Thyroid gland (tissue), 4 donors: ENCODE measurements at regions not wholly inside any gene's neighbourhood (a gene's known extent, or its start where the extent isn't known, plus 50 kb on each side); places are given as distances from the start of the nearest gene placed in this dataset.

ENCODE experiments used
- DNase-seq, 2 donors: peaks; one replicate each; pipeline ENCODE4 v3.0.0-alpha.2; 2019
- H3K27ac ChIP-seq, 3 donors: fragments of 200-600 bp; sonication (generic); 1 replicate in 2 of 3; 2 replicates in 1 of 3; pipeline ENCODE4 v1.5.1; 2016 to 2019; ENCODE audit warnings: mild to moderate bottlenecking in 1 of 3, moderate library complexity in 1 of 3
- H3K27me3 ChIP-seq: fragments of 200-600 bp; sonication (generic); one replicate; pipeline ENCODE4 v1.5.1; 2019
- H3K36me3 ChIP-seq, 2 donors: fragments of 200-600 bp; sonication (generic); one replicate each; pipeline ENCODE4 v1.5.1; 2016 to 2019
- H3K4me1 ChIP-seq, 2 donors: fragments of 200-600 bp; sonication (generic); one replicate each; pipeline ENCODE4 v1.5.1; 2017 to 2019
- H3K4me3 ChIP-seq, 3 donors: fragments of 200-600 bp; sonication (generic); replicated peaks in 1 of 3; 1 replicate in 2 of 3; 2 replicates in 1 of 3; pipeline ENCODE4 v1.5.1; 2016; ENCODE audit warnings: mild to moderate bottlenecking in 1 of 3
- H3K9me3 ChIP-seq: fragments of 200-600 bp; sonication (generic); one replicate; pipeline ENCODE4 v1.5.1; 2017
- POLR2A ChIP-seq, 2 donors: fragments of 450-650 bp; IDR thresholded peaks; one replicate each; pipeline ENCODE4 v1.6.1; 2017; ENCODE audit warnings: antibody characterized with exemption in 2 of 2, mild to moderate bottlenecking in 2 of 2, moderate library complexity in 1 of 2
- WGBS, 2 donors: methylation state at CpG; one replicate each; pipeline ENCODE4 v1.1.5; 2017; 5-methylcytosine and 5-hydroxymethylcytosine counted together
- intact Hi-C: fragments of 100-400 bp; cut with DNase I; formaldehyde crosslinking; loops from one replicate; pipeline ENCODE4 v1.15.1; 2023
- TF ChIP-seq, protein P1 (sequence below), 6 experiments: fragments of 200-600 bp in 3 of 6; fragments of 450-650 bp in 3 of 6; sonication (generic) in 3 of 6; IDR thresholded peaks; one replicate each; pipeline ENCODE4 v1.5.1; 2016 to 2019; ENCODE audit warnings: antibody characterized with exemption in 6 of 6, mild to moderate bottlenecking in 2 of 6, inconsistent platforms in 1 of 6, moderate library complexity in 1 of 6

DNA sequence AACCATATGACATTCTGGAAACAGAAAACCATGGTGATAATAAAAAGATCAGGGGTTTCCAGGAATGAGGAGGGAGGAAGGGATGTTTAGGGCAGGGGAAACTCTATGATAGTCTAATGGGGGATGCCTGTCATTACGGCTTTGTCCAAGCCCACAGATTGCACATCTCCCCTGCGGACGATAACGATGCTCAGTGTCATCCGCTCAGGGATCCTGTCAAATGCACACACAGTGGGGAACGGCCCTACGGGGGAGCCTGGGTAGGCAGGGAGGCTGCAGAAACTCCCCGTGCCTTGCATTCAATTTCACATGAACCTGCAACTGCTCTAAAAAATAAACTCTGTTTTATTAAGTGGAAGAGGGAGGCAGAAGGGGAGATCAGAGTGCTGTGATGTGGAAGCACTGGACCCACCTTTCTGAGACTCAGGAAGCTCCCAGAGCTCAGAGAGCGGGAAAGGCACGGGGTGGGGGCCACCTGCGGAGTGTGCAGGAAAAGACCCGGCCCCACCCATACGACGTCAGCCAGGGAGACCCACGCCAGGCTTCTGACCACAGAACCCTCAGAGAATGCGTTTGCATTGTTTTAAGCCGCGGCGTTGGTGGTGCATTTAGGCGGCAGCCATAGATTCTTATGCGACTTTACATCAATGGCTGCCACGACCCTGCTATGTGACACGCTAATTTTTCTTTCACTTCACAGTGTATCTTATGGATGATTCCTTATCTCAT lies 543.5 kb downstream of the BRD1 start:
- H3K4me3 ChIP-seq: no peak overlapping the region
- no peaks in the 10 kb centered on the region for H3K36me3 ChIP-seq
- no peaks in the 10 kb centered on the region for H3K9me3 ChIP-seq
- H3K27me3 ChIP-seq: no peaks in the 10 kb centered on the region
- 72 to 82% methylated on average over 16 to 23 of the region's 23 CpGs for WGBS, 2 donors
- intact Hi-C loops: no loop called here
- no peak for DNase-seq
- H3K27ac ChIP-seq: no peak overlapping the region
- TF ChIP-seq, protein P1, sequence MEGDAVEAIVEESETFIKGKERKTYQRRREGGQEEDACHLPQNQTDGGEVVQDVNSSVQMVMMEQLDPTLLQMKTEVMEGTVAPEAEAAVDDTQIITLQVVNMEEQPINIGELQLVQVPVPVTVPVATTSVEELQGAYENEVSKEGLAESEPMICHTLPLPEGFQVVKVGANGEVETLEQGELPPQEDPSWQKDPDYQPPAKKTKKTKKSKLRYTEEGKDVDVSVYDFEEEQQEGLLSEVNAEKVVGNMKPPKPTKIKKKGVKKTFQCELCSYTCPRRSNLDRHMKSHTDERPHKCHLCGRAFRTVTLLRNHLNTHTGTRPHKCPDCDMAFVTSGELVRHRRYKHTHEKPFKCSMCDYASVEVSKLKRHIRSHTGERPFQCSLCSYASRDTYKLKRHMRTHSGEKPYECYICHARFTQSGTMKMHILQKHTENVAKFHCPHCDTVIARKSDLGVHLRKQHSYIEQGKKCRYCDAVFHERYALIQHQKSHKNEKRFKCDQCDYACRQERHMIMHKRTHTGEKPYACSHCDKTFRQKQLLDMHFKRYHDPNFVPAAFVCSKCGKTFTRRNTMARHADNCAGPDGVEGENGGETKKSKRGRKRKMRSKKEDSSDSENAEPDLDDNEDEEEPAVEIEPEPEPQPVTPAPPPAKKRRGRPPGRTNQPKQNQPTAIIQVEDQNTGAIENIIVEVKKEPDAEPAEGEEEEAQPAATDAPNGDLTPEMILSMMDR (IDR thresholded peaks at IDR 0.05): no peak
- TF ChIP-seq POLR2A (IDR thresholded peaks at IDR 0.05): no peak
- H3K4me1 ChIP-seq: no peaks in the 10 kb centered on the region

DNA sequence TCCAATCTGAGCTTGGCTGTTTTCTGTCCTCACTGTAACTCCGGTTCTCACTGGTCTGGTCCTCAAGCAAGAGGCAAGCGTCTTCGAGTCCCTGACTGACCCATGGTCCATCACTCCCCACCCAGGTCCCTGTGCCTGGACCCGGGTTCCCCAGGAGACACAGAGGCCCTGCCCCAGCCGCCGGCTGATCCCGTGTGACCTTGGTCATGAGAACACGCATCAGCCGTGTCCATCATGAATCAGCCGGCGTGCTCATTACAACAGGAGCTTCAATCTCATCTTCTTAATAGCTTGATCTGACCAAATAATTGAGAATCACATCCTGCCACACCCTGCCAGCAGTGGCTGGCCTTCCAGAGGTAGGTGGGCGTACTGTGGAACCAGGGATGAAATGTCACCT lies 545.1 kb downstream of the BRD1 start:
- Histone ChIP-seq H3K27ac (no peak overlapping the region), H3K9me3 (no peaks in the 10 kb centered on the region), H3K4me3 (no peak overlapping the region), H3K4me1 (no peaks in the 10 kb centered on the region), H3K36me3 (no peaks in the 10 kb centered on the region), H3K27me3 (no peaks in the 10 kb centered on the region)
- intact Hi-C loops: no loop called here
- TF ChIP-seq POLR2A (IDR thresholded peaks at IDR 0.05): no peak
- TF ChIP-seq, protein P1 (IDR thresholded peaks at IDR 0.05): no peak
- DNase-seq: no peak
- WGBS, 2 donors: 85 to 90% methylated on average over 10 to 11 of the region's 12 CpGs

DNA sequence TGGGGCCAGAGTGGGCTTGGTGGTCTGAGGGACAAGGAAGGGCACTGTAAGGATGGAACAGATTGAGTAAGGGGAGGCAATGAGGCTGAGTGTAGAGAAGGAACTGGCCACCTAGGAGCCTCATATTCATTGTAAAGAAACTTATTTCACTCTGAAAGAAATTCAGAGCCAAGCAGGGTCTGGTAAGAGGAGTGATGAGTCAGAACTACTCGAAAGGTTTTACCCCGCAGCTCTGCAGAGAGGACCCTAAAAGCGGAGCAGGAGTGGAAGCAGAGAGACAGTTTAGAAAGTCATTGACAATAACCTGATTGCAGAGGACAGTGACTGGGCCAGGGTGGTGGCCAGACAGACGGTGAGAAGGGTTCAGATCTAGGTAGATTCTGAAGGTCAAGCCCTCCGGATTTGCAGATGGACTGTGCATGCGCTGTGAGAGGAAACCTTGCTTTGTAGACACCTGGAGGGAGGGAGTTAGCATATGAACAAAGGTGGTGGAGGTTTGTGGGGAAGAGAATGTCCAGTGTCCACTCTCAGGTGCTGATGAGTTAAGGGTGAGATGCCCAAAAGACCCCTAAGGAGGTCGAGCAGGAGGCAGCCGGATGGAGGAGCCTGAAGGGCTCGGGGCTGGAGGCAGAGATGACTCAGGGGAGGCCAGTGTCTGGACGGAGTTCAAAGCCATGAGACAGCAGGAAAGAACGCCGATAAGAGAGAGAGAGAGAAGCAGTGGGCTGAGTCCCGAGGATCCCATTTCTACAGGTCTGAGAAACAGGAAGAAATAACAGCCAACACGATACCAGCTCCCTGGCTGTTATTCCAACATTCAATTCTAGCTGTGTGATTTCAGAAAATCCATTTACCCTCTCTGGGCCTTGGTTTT lies 546.0 kb downstream of the BRD1 start:
- Histone ChIP-seq H3K27ac (no peak overlapping the region), H3K4me1 (no peaks in the 10 kb centered on the region), H3K9me3 (no peaks in the 10 kb centered on the region), H3K4me3 (no peak overlapping the region), H3K36me3 (no peaks in the 10 kb centered on the region), H3K27me3 (no peaks in the 10 kb centered on the region)
- WGBS, 2 donors: 59 to 66% methylated on average over 14 of the region's 14 CpGs
- intact Hi-C loops: no loop called here
- TF ChIP-seq POLR2A (IDR thresholded peaks at IDR 0.05): no peak
- TF ChIP-seq, protein P1 (IDR thresholded peaks at IDR 0.05): no peak
- DNase-seq: no peak

DNA sequence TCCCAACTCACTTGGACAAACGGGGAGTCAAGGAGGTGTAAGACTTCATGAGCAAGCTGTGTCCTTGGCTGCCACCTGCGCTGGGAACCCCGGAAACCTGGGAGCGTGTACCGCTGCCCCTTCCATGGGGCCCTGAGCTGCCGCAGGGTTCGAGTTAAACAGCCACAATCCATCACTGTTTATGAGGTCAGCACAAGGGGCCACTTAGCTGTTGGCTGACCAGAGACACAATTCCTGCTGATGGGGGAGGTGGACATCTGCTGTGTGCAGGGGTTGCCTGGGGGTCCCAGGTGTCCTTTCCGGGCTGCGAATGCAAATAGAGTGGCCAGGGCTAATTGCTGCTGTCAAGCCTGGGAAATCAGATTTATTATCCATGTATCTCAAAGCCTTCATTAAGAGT lies 549.3 kb downstream of the BRD1 start:
- no peaks in the 10 kb centered on the region for H3K36me3 ChIP-seq
- no peaks in the 10 kb centered on the region for H3K9me3 ChIP-seq
- H3K4me1 ChIP-seq: no peaks in the 10 kb centered on the region
- intact Hi-C loops: no loop called here
- TF ChIP-seq, protein P1 (IDR thresholded peaks at IDR 0.05): no peak
- TF ChIP-seq POLR2A (IDR thresholded peaks at IDR 0.05): no peak
- no peaks in the 10 kb centered on the region for H3K27me3 ChIP-seq
- H3K4me3 ChIP-seq: no peak overlapping the region
- WGBS, 2 donors: 62 to 73% methylated on average over 8 to 9 of the region's 9 CpGs
- H3K27ac ChIP-seq: no peak overlapping the region
- DNase-seq: no peak

DNA sequence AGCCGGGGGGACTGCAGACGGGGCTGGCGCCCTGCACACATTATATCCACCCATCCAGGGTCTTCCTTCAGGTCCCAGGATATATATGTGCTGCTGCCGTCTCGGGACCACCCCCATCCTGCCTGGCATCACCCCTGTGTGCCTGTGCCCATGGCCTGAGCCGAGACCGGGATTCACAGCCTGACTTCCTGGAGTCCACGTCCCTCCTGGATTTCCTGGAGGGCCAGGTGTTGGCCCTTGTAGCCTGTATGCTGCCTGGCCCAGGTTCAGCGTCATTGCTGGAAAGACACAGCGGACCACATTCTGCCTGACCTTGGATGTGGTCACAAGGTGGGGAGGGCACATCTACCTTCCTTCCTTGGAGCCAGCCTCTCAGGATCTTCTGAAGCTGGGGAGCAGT lies 551.1 kb downstream of the BRD1 start:
- intact Hi-C loops: no loop called here
- Histone ChIP-seq H3K4me3 (no peak overlapping the region), H3K9me3 (no peaks in the 10 kb centered on the region), H3K27ac (no peak overlapping the region), H3K36me3 (no peaks in the 10 kb centered on the region), H3K4me1 (no peaks in the 10 kb centered on the region), H3K27me3 (no peaks in the 10 kb centered on the region)
- no peak for DNase-seq
- TF ChIP-seq, protein P1 (IDR thresholded peaks at IDR 0.05): no peak
- TF ChIP-seq POLR2A (IDR thresholded peaks at IDR 0.05): no peak
- 69 to 81% methylated on average over 5 to 9 of the region's 10 CpGs for WGBS, 2 donors
